AG20443 (cell line): ENCODE measurements at regions not wholly inside any gene's neighbourhood (a gene's known extent, or its start where the extent isn't known, plus 50 kb on each side); places are given as distances from the start of the nearest gene placed in this dataset.

ENCODE experiments used
- DNase-seq: peaks from one replicate; pipeline ENCODE4 v3.0.0; 2012; ENCODE audit warnings: low spot score, mixed read lengths

DNA sequence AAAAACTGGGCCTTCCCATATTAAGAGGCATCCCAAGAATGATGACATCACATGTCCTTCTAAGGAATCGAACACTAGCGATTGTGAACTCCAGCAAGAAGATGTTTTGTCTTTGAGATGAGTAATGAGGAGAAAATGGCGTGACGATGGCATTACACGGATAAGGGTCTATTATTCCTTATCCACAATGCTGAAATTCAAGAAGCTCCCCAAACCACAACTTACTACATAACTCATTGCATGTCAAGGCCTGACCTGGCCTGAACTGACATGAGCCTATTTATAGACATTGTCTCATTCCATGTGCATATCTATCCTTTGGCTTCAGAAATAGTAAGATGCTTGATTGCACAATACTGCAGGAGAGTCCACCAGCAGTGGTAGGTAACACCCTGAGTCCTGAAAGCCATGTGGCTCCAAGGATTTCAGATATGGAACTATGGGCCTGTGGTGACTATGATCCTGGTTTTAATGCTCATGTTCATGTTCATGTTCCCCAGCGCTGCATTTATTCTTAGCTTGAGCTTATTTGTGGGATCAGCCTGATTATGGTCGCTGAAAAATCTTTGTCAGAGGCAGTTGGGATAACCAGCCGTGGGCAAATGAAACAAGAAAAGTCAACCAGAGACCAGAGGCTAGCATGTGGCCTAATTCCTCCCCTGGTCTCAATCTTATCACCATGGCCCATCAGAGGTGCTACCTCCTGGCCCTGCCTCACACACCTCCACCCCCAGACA lies 183.2 kb upstream of the JARID2 start:
- DNase-seq: peak; percentile 50

DNA sequence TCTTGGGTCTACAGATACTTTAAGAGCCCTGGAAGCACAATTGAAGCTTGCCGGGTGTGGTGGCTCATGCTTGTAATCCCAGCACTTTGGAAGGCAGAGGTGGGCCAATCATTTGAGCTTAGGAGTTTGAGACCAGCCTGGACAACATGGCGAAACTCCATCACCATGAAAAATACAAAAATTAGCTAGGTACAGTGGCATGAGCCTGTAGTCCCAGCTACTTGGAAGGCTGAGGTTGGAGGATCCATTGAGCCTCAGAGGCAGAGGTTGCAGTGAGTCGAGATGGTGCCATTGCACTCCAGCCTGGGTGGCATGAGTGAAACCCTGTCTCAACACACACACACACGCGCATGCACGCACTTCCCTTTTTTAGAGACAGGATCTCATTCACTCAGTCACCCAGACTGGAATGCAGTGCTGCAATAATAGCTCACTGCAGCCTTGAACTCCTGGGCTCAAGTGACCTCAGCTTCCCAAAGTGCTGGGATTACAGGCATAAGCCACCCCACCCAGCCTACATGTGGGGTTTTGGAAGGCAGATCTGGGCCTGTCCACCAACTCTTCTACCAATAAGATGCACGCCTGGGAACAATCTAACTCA lies 182.5 kb upstream of the JARID2 start:
- no peak for DNase-seq

DNA sequence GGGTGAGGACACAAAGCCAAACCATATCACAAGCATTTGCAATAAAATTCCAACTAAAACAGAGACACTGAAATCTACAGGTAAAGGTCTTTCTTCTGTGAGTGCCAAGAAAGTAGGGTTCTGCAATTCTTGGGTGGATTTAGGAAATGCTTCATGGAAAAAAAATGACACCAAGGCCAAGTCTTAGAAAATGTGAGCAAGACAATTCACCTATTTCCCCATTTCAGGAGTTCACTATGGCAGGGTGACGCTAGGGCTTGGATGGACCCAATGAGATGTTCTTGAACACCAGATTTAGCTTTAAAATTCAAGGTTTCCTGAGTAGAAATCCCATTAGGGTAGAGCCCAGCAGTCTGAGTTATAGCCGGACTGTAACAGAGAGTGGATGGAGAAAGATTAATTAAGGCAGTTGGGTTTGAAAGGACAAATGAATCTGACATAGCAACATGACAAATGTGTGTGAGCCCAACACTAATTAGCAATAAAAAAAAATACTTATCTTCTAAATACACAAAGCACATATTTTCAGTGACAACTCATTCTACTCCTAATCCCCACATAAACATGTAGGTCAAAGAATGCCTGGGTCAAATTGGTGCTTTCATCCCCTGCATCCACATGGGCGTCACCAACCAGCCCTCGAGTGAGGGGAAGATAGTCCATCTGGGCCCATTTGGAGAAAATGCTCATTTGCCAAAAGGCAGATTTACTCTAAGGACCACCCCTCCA lies 180.4 kb upstream of the JARID2 start:
- no peak for DNase-seq

DNA sequence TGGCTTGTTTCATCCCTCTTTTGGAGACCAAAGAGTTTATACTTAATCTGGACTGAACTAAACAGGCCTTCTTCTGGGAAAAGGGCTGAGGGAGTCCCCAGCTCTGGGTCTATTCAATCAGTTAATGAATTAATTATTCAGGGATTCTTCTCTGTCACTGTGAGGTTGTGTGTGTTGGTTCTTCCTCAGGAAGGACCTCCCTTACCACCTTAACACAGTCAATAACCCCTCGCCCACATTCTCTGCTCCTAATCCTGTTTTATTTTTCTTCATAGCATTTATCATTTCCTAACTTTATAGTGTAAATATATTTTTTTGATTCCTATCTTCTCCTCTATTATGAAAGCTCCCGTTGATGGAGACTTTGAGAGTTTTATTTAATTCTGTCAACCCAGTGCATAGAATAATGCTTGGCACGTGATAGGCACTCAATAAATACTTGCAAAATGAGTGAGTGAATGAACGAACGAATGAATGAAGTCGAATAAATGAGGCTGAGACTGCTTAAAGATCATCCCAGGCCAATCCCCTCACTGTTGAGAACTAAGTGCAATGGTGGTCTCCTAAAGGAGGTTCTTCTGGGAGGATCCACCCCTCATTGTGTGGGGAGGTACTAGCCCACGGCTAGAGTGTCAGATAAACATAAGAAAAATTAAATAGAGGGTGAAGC lies 179.6 kb upstream of the JARID2 start:
- no peak for DNase-seq

DNA sequence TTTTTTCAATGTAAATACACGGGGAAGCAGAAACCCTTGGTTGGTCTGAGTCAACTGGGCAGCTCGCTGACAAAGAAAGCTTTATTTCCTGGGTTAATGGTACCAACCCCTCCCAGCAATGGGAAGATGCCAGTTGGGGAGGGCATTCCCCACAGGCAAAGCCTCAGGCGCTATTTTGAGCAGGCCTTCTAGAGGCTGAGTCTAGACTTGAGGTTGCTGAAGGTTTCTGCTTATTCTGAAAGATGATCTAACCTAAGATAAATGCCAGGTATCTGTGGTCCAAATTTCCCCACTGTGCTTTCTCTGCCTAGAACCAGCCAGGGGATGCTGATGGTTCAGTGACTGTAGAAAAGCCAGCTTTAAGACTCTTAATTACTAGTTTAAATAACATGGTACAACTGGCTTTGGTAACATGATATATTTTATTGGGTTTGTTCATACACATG lies 172.5 kb upstream of the JARID2 start:
- no peak for DNase-seq

DNA sequence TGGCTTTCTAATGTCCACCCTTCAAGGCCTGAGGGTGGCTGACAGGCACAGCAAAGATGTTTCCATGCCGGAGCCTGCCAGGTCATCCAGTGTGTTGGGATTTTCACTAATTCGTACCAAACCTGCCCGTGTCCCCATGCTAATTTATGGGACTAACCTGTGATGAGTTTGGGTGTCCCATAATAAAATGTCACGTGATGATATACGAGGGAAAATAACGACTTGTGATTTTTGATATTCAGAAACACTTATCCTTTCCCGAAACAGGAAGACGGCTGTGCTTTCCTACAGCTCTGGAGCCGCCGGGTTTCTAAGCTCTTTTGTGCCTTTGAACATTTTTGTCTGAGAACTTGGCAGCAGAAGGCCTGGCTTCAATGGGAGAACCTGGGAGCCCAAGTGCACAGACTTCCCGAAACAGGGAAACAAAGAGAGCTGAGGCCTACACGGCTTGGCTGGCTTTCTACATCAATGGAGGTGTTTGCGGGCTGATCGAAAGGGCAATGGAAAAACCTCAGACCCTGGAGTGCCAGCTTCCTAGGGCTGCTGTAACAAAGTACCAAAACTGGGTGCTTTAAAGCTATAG lies 171.9 kb upstream of the JARID2 start:
- no peak for DNase-seq

DNA sequence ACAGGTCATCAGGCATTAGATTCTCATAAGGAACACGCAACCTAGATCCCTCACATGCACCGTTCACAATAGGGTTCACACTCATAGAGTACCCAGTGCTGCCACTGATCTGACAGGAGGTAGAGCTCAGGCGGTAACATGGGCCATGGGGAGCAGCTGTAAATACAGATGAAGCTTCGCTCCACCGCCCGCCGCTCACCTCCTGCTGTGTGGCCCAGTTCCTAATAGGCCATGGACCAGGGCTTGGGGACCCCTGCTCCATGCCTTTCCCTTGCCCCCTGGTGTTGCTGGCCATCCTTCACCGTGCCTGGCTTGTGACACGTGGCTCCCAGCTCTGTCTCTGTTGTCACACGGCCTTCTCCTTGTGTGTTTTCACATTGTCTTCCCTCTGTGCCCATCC lies 171.1 kb upstream of the JARID2 start:
- no peak for DNase-seq

DNA sequence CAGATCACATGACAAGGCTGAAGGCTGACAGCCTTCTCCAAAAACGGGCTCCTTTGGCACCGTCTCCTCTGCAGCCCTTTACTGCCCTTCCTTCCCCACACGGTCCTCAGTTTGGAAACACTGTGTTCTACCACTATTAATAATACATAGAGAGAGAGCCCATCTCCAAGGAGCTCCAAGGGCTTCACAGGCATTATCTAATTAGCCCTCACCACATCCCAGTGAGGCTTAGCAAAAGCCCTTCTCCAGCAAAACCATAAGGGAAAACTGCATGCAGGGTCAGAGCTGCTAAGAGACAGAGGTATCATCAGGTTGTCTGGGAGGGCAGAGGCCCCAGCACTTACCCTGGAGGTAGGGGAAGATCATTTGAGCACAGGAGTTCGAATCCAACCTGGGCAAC lies 169.3 kb upstream of the JARID2 start:
- DNase-seq: no peak

DNA sequence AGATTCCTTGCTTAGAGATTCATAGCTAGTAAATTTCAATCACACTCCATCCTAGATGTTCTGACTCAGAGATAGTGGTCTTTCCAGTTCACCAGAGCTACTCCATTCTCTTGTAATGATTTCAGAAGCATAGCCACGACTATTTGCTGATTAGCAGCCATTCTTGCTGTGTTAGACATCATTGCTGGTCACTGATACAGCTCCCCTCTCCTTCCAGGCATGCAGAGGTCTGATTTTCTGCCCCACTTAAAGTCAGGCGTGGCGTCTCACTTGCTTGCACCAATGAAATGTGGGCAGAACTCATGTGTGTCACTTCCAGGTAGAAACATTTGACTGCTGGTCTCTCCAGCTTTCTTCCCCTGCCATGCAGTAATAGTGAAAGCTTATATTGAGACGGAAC lies 168.9 kb upstream of the JARID2 start:
- DNase-seq: no peak

DNA sequence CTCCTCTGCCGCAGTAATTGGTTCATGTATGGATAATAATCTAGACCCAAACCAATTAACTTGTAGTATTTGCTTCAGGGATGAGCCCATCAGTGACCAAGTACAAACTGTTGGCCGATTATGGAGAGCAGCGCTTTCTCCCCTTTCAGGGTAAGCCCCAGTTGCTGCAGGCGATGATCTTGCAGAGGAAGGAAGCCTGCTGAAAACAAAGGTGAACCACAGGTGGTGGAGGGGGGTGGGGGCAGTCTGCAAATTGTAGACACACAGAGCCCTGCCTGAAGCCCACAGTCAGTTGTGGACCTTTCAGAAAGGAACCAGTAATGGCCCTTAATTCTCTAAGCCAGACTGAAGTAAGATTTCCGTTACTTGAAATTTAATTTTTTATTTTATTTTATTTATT lies 167.9 kb upstream of the JARID2 start:
- DNase-seq: no peak

DNA sequence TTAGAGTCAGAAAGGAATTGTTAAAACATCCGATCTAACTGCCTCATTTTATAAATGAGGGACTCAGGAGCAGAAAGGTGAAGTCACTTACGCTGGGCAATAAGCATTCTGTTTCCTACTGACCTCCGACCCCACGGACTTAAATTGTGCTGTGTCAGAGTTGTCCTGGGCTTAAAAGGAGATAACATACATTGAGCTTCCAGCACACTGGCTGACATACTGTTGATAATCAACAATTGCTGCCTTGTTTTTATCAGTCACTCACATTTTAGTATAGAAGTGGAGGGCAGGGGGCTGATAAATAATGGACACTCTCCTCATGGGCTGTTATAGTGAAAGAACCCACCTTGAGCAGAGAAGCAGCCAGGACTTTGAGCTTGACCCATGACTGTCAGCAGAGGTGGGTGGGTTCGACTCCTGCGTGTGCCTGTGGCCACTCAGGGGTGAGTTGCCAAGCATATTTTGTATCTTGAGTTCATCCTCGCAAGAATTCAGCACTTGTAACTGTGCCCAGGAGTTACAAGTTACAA lies 166.5 kb upstream of the JARID2 start:
- DNase-seq: peak; percentile 53

DNA sequence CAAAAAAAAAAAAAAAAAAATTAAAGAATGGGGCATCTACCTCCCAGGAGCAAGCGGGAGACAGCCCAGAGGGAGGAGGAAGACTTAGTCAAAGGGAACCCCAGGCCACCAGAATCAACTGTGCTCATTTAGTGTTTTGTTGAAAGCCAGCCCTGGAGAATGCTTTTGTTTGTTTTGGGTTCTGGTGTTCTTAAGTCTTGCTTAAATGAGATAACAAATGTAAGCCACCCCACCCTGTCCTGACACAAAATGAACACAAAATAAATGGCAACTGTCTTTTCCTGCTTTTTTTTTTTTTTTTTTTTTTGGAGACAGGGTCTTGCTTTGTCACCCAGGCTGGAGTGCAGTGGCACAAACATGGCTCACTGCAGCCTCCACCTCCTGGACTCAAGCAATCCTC lies 165.0 kb upstream of the JARID2 start:
- DNase-seq: no peak

DNA sequence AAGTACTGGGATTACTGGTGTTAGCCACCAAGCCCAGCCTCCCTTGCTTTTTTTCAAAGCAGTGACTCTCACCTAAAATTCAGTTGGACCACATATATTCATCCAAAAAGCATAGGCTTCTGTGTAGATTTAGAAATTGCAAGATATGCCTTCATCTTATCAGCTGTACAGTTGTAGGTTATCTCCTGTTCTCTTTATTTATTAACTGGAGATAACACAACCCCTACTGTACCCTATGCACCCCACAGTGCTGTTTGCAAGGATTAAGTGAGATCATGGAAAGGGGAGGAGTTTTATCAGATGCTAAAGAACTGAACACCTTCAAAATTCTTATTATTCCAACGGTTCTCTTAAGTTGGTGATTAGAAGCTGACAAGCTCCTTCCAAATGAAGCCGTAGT lies 164.4 kb upstream of the JARID2 start:
- no peak for DNase-seq

DNA sequence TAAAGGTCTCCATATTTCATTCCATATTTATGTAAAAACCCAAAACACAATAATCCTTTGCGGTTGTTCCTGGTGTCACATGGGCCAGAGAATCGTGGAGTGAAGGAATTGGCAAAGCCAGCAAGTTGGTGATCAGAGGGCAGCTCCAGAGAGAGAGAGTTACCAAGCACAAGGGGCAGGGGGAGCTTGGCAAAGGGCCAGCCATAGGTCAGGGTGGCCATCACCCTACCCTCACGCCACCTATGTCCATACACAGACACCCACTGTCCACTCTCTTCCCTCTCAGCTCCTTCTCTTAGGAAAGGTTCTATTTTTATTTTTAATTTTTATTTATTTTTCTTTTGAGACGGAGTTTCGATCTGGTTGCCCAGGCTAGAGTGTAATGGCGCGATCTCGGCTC lies 163.2 kb upstream of the JARID2 start:
- no peak for DNase-seq

DNA sequence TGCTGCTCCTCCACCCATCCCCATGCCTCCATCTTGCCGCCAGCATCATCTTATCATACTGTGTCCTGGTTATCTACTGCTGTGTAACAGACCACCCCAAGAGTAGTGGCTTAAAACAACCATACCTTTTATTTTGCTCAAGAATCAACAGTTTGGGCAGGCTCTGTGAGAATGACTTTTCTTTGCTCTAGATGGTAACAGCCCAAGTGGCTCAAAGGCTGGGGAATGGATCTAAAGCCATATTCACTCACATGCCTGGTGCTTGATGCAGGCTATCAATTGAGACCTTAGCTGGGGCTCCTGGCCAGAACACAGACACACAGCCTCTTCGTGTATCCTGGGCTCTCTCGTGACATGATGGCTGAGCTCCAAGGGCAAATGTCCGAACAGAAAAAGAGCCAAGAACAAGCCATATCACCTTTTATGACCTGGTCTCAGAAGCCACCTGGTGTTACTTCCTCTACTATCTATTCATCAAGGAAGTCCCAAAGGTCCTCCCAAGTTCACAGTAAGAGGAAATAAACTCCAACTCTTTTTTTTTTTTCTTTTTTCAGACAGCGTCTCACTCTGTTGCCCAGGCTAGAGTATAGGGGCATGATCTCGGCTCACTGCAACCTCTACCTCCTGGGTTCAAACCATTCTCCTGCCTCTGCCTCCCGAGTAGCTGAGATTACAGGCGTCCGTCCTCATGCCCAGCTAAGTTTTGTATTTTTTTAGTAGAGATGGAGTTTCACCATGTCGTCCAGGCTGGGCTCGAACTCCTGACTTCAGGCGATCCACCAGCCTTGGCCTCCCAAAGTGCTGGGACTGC lies 159.3 kb upstream of the JARID2 start:
- no peak for DNase-seq

DNA sequence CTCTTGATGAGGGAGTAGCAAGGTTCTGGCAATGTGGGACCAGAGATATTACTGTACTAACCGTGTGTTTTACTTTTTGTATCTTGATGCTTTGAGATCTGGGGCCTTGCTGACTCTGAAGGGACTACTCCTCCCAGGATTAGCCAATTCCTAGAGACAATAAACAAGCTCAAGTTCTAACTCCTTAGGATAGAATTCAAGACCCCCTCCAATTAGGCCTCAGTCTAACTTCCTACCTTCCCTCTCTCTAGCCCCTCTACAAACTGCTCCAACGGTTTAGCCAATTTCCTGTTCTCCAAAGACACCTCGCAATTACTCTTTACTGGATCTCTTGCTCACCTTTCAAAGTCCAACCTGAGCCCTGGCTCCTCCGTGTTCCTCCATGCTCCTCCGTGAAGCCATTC lies 158.7 kb upstream of the JARID2 start:
- DNase-seq: no peak

DNA sequence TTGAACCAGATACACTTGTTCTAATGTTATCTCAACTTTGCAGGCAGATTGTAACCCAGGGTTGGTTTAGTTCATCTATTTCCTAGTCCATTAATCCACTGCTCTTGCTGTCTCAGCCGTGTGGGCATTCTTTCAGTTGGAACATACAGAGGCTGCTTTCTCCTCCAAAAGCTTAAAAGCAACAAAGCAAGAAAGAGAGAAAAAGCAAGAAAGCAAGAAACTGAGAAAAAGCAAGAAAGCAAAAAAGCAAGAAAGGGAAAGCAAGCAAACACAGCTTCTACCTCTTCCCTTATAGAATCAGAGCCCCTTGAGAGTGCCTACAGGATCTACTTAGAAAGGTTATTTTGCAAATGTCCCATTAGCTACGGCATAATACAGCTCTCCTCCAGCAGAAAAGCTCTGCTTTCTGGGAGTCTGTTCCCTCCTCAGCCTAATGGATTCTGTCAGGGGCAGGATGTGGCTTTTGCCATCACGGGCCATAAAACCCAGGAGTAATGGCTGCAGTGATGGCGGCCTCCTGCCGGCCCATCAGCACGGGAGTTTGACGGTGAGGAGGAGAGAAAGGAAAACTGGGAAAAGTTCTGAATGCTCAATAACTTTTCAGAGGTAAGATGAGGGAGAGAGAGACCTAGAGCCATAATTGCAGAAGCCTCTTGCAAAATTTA lies 156.8 kb upstream of the JARID2 start:
- no peak for DNase-seq

DNA sequence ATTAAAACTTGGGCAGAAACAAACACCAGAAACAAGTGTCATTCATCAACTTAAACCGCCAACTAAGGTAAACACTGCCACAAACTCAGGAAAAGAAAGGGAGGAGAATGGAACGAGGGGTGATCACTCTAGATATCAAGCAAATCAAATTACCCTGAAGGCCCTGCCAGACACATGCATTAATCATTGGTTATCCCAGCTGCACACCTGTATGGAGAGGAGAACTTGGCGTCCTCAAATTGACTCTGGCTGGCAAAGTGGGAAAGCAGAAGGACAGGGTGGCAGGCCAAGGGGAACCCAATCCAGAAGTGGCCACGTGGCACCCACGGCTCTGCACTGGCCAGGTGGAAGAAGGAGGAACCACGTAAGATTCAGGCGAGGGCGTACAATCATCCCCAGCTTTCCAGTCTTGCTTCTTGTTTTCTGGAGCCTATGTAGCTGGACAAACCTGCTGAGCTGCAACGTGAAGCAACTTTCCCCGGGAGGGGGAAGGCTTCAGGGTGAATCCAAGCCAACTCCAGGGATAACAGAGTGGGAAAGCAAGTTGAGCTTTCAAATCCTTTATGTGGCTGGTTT lies 156.2 kb upstream of the JARID2 start:
- DNase-seq: no peak

DNA sequence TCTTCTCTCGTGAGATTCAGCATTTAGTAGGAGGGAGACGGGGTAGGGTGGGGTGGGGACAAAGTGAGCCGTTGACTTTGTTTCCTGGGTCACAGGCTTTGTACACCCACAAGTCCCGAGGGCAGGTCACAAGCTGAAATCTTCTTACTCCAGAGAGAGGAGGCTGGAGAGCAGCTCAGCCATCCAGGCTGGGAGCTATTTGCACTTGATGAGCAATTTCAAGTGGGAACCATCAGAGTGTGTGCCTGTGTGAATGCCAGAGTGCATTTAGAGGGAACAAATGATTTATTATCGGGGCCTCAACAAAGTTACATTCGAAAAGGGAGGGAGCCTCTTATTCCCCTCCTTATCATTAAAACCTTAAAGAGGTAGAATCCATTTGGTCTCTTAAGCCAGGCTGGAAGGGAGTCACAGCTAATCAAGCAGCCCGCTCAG lies 155.7 kb upstream of the JARID2 start:
- DNase-seq: no peak

DNA sequence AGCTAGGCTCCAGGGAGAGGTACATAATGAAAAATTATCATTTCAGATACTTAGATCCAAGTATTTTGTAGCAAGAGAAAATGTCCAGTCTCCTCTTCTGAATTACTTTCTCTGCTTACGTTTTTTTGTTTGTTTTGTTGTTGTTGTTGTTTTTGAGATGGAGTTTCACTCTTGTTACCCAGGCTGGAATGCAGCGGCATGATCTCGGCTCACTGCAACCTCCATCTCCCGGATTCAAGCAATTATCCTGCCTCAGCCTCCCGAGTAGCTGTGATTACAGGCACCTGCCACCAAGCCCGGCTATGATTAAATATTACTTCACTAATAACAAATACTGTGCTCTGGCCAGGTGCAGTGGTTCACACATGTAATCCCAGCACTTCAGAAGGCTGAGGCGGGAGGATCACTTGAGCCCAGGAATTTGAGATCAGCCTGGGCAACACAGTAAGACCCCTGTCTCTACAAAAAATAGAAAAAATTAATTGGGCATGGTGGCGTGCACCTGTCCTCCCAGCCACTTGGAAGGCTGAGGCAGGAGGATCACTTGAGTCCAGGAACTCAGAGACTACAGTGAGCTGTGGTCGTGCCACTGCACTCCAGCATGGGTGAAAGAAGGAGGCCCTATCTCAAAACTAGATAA lies 155.0 kb upstream of the JARID2 start:
- no peak for DNase-seq
